ENCODE measurements at regions not wholly inside any gene's neighbourhood (a gene's known extent, or its start where the extent isn't known, plus 50 kb on each side); places are given as distances from the start of the nearest gene placed in this dataset.

GRCh38 chr4:52263607-52264006, 212.5 kb downstream of the SPATA18 start:
- Histone ChIP-seq H4K20me1 (replicated peaks; ENCODE audit: control insufficient read depth, extremely low read depth, insufficient read depth, low read length) (no peaks in the 10 kb centered on the region), H3K36me3 (ENCODE audit: control insufficient read depth in 2 of 2, extremely low read depth in 1 of 2, insufficient read depth in 2 of 2, low read length in 2 of 2) (no peaks in the 10 kb centered on the region), H3K9ac (replicated peaks; ENCODE audit: extremely low read depth, insufficient read depth, low read length) (no peak overlapping the region), H3K4me2 (ENCODE audit: insufficient read depth, low read length) (no peak overlapping the region), H3K9me1 (replicated peaks; ENCODE audit: control insufficient read depth, extremely low read depth, insufficient read depth, low read length) (no peaks in the 10 kb centered on the region), H3K27me3 (ENCODE audit: control insufficient read depth in 2 of 2, insufficient read depth in 2 of 2, low read length in 2 of 2) (no peaks in the 10 kb centered on the region), H3K27ac (ENCODE audit: insufficient read depth, low read depth, low read length) (no peak overlapping the region), H2AFZ (ENCODE audit: low read depth, low read length) (no peak overlapping the region), H3K4me1 (ENCODE audit: control insufficient read depth, extremely low read depth, insufficient read depth, low read length) (no peaks in the 10 kb centered on the region), H3K4me3 (replicated peaks in 1 of 3; ENCODE audit: insufficient read depth in 1 of 3, low read depth in 1 of 3, low read length in 3 of 3) (no peak overlapping the region), H3K79me2 (ENCODE audit: control insufficient read depth, insufficient read depth, low read length) (no peaks in the 10 kb centered on the region), H3K9me3 (replicated peaks; ENCODE audit: control insufficient read depth, insufficient read depth, low read length) (no peaks in the 10 kb centered on the region)
- TF ChIP-seq FOS (IDR thresholded peaks at IDR 0.05; ENCODE audit: borderline replicate concordance, insufficient read depth, low read length), result no peak
- TF ChIP-seq GATA2 (IDR thresholded peaks at IDR 0.05; ENCODE audit: insufficient read depth, insufficient read length, low read depth, low read length), result no peak
- no peak for TF ChIP-seq POLR2AphosphoS5 (IDR thresholded peaks at IDR 0.05; ENCODE audit: insufficient read depth, low read depth, low read length)
- no peak for TF ChIP-seq EZH2 (IDR thresholded peaks at IDR 0.05; ENCODE audit: borderline replicate concordance, low read depth, low read length, severe bottlenecking)
- TF ChIP-seq POLR2A (IDR thresholded peaks at IDR 0.05; ENCODE audit: low read depth, low read length), result no peak
- TF ChIP-seq CTCF (IDR thresholded peaks at IDR 0.05; ENCODE audit: extremely low read depth in 1 of 2, insufficient read depth in 1 of 2, low read depth in 1 of 2, low read length in 2 of 2), result no peak
- TF ChIP-seq MYC (IDR thresholded peaks at IDR 0.05; ENCODE audit: low read depth, low read length), result no peak
- TF ChIP-seq JUN (IDR thresholded peaks at IDR 0.05; ENCODE audit: borderline replicate concordance, insufficient read depth, insufficient read length, low read depth), result no peak
- TF ChIP-seq, protein P1, sequence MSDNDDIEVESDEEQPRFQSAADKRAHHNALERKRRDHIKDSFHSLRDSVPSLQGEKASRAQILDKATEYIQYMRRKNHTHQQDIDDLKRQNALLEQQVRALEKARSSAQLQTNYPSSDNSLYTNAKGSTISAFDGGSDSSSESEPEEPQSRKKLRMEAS (IDR thresholded peaks at IDR 0.05; ENCODE audit: insufficient read depth, insufficient read length), result no peak
- no TSS peak for BruUV-seq (replicated peaks)
- ChIA-PET CTCF (no interaction called here), POLR2A (no interaction called here)
- intact Hi-C loops (cut with micrococcal nuclease), result no loop called here
- no peak for DNase-seq (ENCODE audit: low read depth, low spot score)
- no peak for FAIRE-seq
- dilution Hi-C loops (cut with MboI; ENCODE audit: extremely low pct_ligation_motif_present, low sequenced_read_pairs), result no loop called here
